Right ventricle myocardium inferior (tissue), 1 donor: ENCODE measurements at regions not wholly inside any gene's neighbourhood (a gene's known extent, or its start where the extent isn't known, plus 50 kb on each side); places are given as distances from the start of the nearest gene placed in this dataset.
A peak's percentile ranks its signal among the peaks of the same experiment; 100 is the strongest.
"Not testable (repeated sequence)": the region's sequence is repeated elsewhere in the genome, so short reads cannot be mapped to it uniquely, and the experiment has no call there.

Experiments used
- ATAC-seq: fragments of 200-7000 bp; cut with Tn5 transposase; one replicate; pipeline ENCODE4 v1.9.1; 2020; ENCODE audit warnings: mild to moderate bottlenecking, moderate library complexity
- DNase-seq: peaks from one replicate; pipeline ENCODE4 v3.0.0; 2021; ENCODE audit errors: missing footprints
- intact Hi-C: fragments of 100-400 bp; cut with DNase I; formaldehyde crosslinking; loops from one replicate; pipeline ENCODE4 v1.11.0; 2022
- donor health status: DM: no; HTN: yes; CAD: no; lungs with severe emphysema.

GRCh38 chr11:54797906-54798305, 91.3 kb downstream of the OR4A5 start:
- ATAC-seq, intact Hi-C loops, DNase-seq: not testable (repeated sequence)

GRCh38 chr11:54832676-54833075, 126.0 kb downstream of the OR4A5 start:
- DNase-seq, result no peak
- intact Hi-C loops, result no loop called here
- ATAC-seq, result no peak

GRCh38 chr11:54855047-54855446, 148.4 kb downstream of the OR4A5 start:
- ATAC-seq, result not testable (repeated sequence)

More at GRCh38 chr11:54855047-54855446, 148.4 kb downstream of the OR4A5 start:
- intact Hi-C loops, result not testable (repeated sequence)
- DNase-seq, result peak; percentile 20
